Suprapubic skin (tissue), 3 donors: ENCODE measurements at regions not wholly inside any gene's neighbourhood (a gene's known extent, or its start where the extent isn't known, plus 50 kb on each side); places are given as distances from the start of the nearest gene placed in this dataset.

ENCODE experiments used
- EP300 ChIP-seq: sonication (generic); formaldehyde crosslinking; IDR thresholded peaks from one replicate; pipeline ENCODE4 v1.6.1; 2017; ENCODE audit warnings: antibody characterized with exemption
- POLR2A ChIP-seq, 2 donors: fragments of 450-650 bp; IDR thresholded peaks; one replicate each; pipeline ENCODE4 v1.6.1; 2017; ENCODE audit warnings: antibody characterized with exemption in 2 of 2, mild to moderate bottlenecking in 2 of 2, moderate library complexity in 2 of 2
- TF ChIP-seq, protein P1 (sequence below), 2 donors: fragments of 200-600 bp in 1 of 2; fragments of 450-650 bp in 1 of 2; sonication (generic) in 1 of 2; IDR thresholded peaks; one replicate each; pipeline ENCODE4 v1.5.1; 2016 to 2019; ENCODE audit warnings: antibody characterized with exemption in 2 of 2, mild to moderate bottlenecking in 1 of 2, moderate library complexity in 1 of 2

DNA sequence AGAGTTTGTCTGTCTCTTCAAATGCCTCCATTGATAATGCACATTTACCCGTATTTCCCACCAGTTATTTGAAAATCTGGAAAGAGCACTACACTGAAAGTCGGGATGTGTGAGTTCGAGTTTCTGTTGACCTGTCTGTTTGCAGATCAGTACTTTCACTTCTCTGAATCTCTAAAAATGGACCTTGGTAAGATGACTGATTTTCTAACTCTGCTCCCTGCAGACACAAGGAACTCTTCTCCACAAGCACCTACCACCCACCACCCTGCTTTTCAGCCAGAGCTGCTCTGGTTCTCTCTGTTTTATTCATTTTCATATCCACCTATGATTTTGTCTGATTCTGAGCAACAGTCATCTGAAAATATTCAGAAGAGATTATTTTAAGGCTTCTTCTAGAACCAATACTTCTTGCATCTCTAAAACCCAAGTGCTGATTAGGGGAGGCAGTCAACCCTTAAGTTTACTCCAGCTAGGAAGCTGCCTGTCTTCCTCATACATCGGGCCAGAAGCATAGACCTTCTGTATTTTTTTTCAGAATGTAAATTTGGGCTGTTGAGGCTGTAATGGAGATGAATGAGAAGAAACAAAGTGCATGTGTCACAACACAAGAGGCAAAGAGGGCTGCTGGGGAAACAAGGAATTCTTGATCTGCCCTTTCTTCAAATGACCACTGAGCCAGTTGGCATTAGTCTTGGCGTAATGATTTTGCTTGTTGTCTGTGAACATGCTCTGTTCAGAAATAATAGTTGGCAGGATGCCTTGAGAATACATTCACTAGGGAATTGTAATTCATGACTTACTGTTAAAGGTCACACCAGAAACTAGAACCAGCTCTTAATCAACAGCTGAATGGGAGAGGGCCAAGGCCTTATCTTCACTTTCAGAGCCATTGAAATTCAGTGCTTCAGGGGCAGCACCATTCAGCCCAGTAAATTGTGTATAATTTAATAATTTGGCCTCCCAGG is 85.4 kb upstream of the MYLIP start:
- TF ChIP-seq, protein P1, sequence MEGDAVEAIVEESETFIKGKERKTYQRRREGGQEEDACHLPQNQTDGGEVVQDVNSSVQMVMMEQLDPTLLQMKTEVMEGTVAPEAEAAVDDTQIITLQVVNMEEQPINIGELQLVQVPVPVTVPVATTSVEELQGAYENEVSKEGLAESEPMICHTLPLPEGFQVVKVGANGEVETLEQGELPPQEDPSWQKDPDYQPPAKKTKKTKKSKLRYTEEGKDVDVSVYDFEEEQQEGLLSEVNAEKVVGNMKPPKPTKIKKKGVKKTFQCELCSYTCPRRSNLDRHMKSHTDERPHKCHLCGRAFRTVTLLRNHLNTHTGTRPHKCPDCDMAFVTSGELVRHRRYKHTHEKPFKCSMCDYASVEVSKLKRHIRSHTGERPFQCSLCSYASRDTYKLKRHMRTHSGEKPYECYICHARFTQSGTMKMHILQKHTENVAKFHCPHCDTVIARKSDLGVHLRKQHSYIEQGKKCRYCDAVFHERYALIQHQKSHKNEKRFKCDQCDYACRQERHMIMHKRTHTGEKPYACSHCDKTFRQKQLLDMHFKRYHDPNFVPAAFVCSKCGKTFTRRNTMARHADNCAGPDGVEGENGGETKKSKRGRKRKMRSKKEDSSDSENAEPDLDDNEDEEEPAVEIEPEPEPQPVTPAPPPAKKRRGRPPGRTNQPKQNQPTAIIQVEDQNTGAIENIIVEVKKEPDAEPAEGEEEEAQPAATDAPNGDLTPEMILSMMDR (IDR thresholded peaks at IDR 0.05): no peak
- TF ChIP-seq POLR2A (IDR thresholded peaks at IDR 0.05) (no peak), EP300 (no peak)
